ENCODE measurements at regions not wholly inside any gene's neighbourhood (a gene's known extent, or its start where the extent isn't known, plus 50 kb on each side); places are given as distances from the start of the nearest gene placed in this dataset.

GRCh38 chr18:14031053-14031452 lies 101.2 kb downstream of the ZNF519 start:
- no peak for DNase-seq
- Mint-ChIP-seq H3K36me3 (ENCODE audit: low read depth) (no peaks in the 10 kb centered on the region), H3K27me3 (peaks cover 10% of the 10 kb centered on the region), H3K9me3 (no peaks in the 10 kb centered on the region), H3K4me3 (no peak overlapping the region), H3K4me1 (no peaks in the 10 kb centered on the region), H3K27ac (no peak overlapping the region)
- CTCF ChIA-PET: no interaction called here
- POLR2A ChIA-PET: no interaction called here

GRCh38 chr18:14029512-14029911 lies 102.7 kb downstream of the ZNF519 start:
- H3K27me3 Mint-ChIP-seq: peaks cover 14% of the 10 kb centered on the region
- POLR2A ChIA-PET: no interaction called here
- H3K4me1 Mint-ChIP-seq: no peaks in the 10 kb centered on the region
- DNase-seq: no peak
- no peak overlapping the region for H3K4me3 Mint-ChIP-seq
- CTCF ChIA-PET: interaction anchor here (0.7 kb wide), 1 partner anchor 226 kb away, joined by 3 read pairs; no protein-coding TSS in a partner anchor
- H3K36me3 Mint-ChIP-seq (ENCODE audit: low read depth): no peaks in the 10 kb centered on the region
- no peak overlapping the region for H3K27ac Mint-ChIP-seq
- H3K9me3 Mint-ChIP-seq: no peaks in the 10 kb centered on the region

- CTCF ChIA-PET: no interaction called here
- no peaks in the 10 kb centered on the region for H3K9me3 Mint-ChIP-seq
Measured at GRCh38 chr18:14026199-14026598, 106.0 kb downstream of the ZNF519 start.

GRCh38 chr18:14025306-14025940 lies 106.8 kb downstream of the ZNF519 start:
- no peak overlapping the region for H3K4me3 Mint-ChIP-seq
- POLR2A ChIA-PET: no interaction called here
- CTCF ChIA-PET: no interaction called here
- H3K36me3 Mint-ChIP-seq (ENCODE audit: low read depth): no peaks in the 10 kb centered on the region
- DNase-seq: no peak
- H3K9me3 Mint-ChIP-seq: no peaks in the 10 kb centered on the region
- H3K4me1 Mint-ChIP-seq: no peaks in the 10 kb centered on the region
- H3K27me3 Mint-ChIP-seq: peaks cover 18% of the 10 kb centered on the region
- H3K27ac Mint-ChIP-seq: no peak overlapping the region

More at GRCh38 chr18:14026199-14026598, 106.0 kb downstream of the ZNF519 start:
- H3K27me3 Mint-ChIP-seq: peaks cover 18% of the 10 kb centered on the region
- no peaks in the 10 kb centered on the region for H3K36me3 Mint-ChIP-seq (ENCODE audit: low read depth)
- no peak overlapping the region for H3K4me3 Mint-ChIP-seq
- DNase-seq: no peak
- POLR2A ChIA-PET: no interaction called here
- H3K27ac Mint-ChIP-seq: no peak overlapping the region
- H3K4me1 Mint-ChIP-seq: no peaks in the 10 kb centered on the region

- no peak for DNase-seq
Measured at GRCh38 chr18:14015416-14015815, 100.1 kb upstream of the MC2R start.

GRCh38 chr18:14014456-14014855 lies 99.1 kb upstream of the MC2R start:
- ChIA-PET POLR2A (no interaction called here), CTCF (no interaction called here)
- Mint-ChIP-seq H3K4me3 (no peak overlapping the region), H3K4me1 (no peaks in the 10 kb centered on the region), H3K27ac (no peak overlapping the region), H3K36me3 (ENCODE audit: low read depth) (no peaks in the 10 kb centered on the region), H3K9me3 (peaks cover 2% of the 10 kb centered on the region), H3K27me3 (no peaks in the 10 kb centered on the region)
- no peak for DNase-seq

More at GRCh38 chr18:14015416-14015815, 100.1 kb upstream of the MC2R start:
- ChIA-PET POLR2A (no interaction called here), CTCF (no interaction called here)
- H3K4me3 Mint-ChIP-seq: no peak overlapping the region
- no peaks in the 10 kb centered on the region for H3K27me3 Mint-ChIP-seq
- H3K36me3 Mint-ChIP-seq (ENCODE audit: low read depth): no peaks in the 10 kb centered on the region
- no peaks in the 10 kb centered on the region for H3K9me3 Mint-ChIP-seq
- H3K27ac Mint-ChIP-seq: no peak overlapping the region
- H3K4me1 Mint-ChIP-seq: no peaks in the 10 kb centered on the region

GRCh38 chr18:14000884-14001283 lies 85.5 kb upstream of the MC2R start:
- Mint-ChIP-seq H3K4me1 (no peaks in the 10 kb centered on the region), H3K36me3 (ENCODE audit: low read depth) (no peaks in the 10 kb centered on the region), H3K27me3 (no peaks in the 10 kb centered on the region), H3K9me3 (no peaks in the 10 kb centered on the region), H3K4me3 (no peak overlapping the region), H3K27ac (no peak overlapping the region)
- POLR2A ChIA-PET: no interaction called here
- CTCF ChIA-PET: no interaction called here
- DNase-seq: no peak

GRCh38 chr18:13999231-13999630 lies 83.9 kb upstream of the MC2R start:
- Mint-ChIP-seq H3K4me1 (no peaks in the 10 kb centered on the region), H3K36me3 (ENCODE audit: low read depth) (no peaks in the 10 kb centered on the region), H3K27me3 (no peaks in the 10 kb centered on the region), H3K27ac (no peak overlapping the region), H3K9me3 (no peaks in the 10 kb centered on the region), H3K4me3 (no peak overlapping the region)
- CTCF ChIA-PET: no interaction called here
- POLR2A ChIA-PET: no interaction called here
- DNase-seq: no peak

- no peak overlapping the region for H3K27ac Mint-ChIP-seq
- DNase-seq: no peak
- no peaks in the 10 kb centered on the region for H3K9me3 Mint-ChIP-seq
- ChIA-PET POLR2A (no interaction called here), CTCF (no interaction called here)
- no peaks in the 10 kb centered on the region for H3K4me1 Mint-ChIP-seq
- H3K27me3 Mint-ChIP-seq: no peaks in the 10 kb centered on the region
- no peak overlapping the region for H3K4me3 Mint-ChIP-seq
- no peaks in the 10 kb centered on the region for H3K36me3 Mint-ChIP-seq (ENCODE audit: low read depth)
Measured at GRCh38 chr18:13998571-13998970, 83.2 kb upstream of the MC2R start.

GRCh38 chr18:13993730-13994129 lies 78.4 kb upstream of the MC2R start:
- ChIA-PET POLR2A (no interaction called here), CTCF (no interaction called here)
- no peaks in the 10 kb centered on the region for H3K4me1 Mint-ChIP-seq
- H3K4me3 Mint-ChIP-seq: no peak overlapping the region
- no peak for DNase-seq
- H3K9me3 Mint-ChIP-seq: no peaks in the 10 kb centered on the region
- no peaks in the 10 kb centered on the region for H3K36me3 Mint-ChIP-seq (ENCODE audit: low read depth)
- H3K27me3 Mint-ChIP-seq: no peaks in the 10 kb centered on the region
- no peak overlapping the region for H3K27ac Mint-ChIP-seq

- DNase-seq: no peak
- POLR2A ChIA-PET: no interaction called here
- Mint-ChIP-seq H3K27me3 (no peaks in the 10 kb centered on the region), H3K36me3 (ENCODE audit: low read depth) (no peaks in the 10 kb centered on the region), H3K4me1 (no peaks in the 10 kb centered on the region), H3K4me3 (no peak overlapping the region), H3K27ac (no peak overlapping the region), H3K9me3 (no peaks in the 10 kb centered on the region)
- CTCF ChIA-PET: no interaction called here
Measured at GRCh38 chr18:13992826-13993540, 77.6 kb upstream of the MC2R start.

- DNase-seq: no peak
- peaks cover 3% of the 10 kb centered on the region for H3K27me3 Mint-ChIP-seq
- no peak overlapping the region for H3K4me3 Mint-ChIP-seq
- H3K27ac Mint-ChIP-seq: no peak overlapping the region
- H3K36me3 Mint-ChIP-seq (ENCODE audit: low read depth): no peaks in the 10 kb centered on the region
- peaks cover 4% of the 10 kb centered on the region for H3K9me3 Mint-ChIP-seq
- CTCF ChIA-PET: interaction anchor here (0.5 kb wide), 1 partner anchor 1084 kb away, joined by 3 read pairs; no protein-coding TSS in a partner anchor
- no peaks in the 10 kb centered on the region for H3K4me1 Mint-ChIP-seq
- POLR2A ChIA-PET: no interaction called here
Measured at GRCh38 chr18:13989199-13989598, 73.9 kb upstream of the MC2R start.

- no peaks in the 10 kb centered on the region for H3K36me3 Mint-ChIP-seq (ENCODE audit: low read depth)
- H3K4me3 Mint-ChIP-seq: no peak overlapping the region
- no peaks in the 10 kb centered on the region for H3K4me1 Mint-ChIP-seq
- H3K27me3 Mint-ChIP-seq: peaks cover 6% of the 10 kb centered on the region
- no peak for DNase-seq
- H3K9me3 Mint-ChIP-seq: peaks cover 4% of the 10 kb centered on the region
- ChIA-PET CTCF (no interaction called here), POLR2A (interaction anchor here (0.7 kb wide), 1 partner anchor 55 kb away, joined by 5 read pairs; no protein-coding TSS in a partner anchor)
- H3K27ac Mint-ChIP-seq: no peak overlapping the region
Measured at GRCh38 chr18:13987956-13988355, 72.6 kb upstream of the MC2R start.

GRCh38 chr18:13984080-13984479 lies 68.7 kb upstream of the MC2R start:
- POLR2A ChIA-PET: no interaction called here
- DNase-seq: no peak
- Mint-ChIP-seq H3K9me3 (peaks cover 4% of the 10 kb centered on the region), H3K4me3 (no peak overlapping the region), H3K4me1 (no peaks in the 10 kb centered on the region), H3K27me3 (peaks cover 6% of the 10 kb centered on the region), H3K36me3 (ENCODE audit: low read depth) (no peaks in the 10 kb centered on the region), H3K27ac (no peak overlapping the region)
- CTCF ChIA-PET: no interaction called here
